HCT116 (cell line): ENCODE measurements at regions not wholly inside any gene's neighbourhood (a gene's known extent, or its start where the extent isn't known, plus 50 kb on each side); places are given as distances from the start of the nearest gene placed in this dataset.
"Not testable (repeated sequence)": the region's sequence is repeated elsewhere in the genome, so short reads cannot be mapped to it uniquely, and the experiment has no call there.

Experiments
- ATAC-seq: fragments of 200-7000 bp; cut with Tn5 transposase; 2 replicates; pipeline ENCODE4 v1.9.1; 2020; ENCODE audit warnings: mild to moderate bottlenecking, moderate library complexity
- BruUV-seq: library from RNA; stranded (reverse); fragments of 400-500 nt; replicated peaks from 2 replicates; lab custom pipeline; 2021; lab: Mats Ljungman, UMichigan
- CTCF ChIA-PET: fragments of 300-600 bp; sonication (Branson Sonifier 250); formaldehyde crosslinking; loops from one replicate; lab custom pipeline; 2021; ENCODE audit warnings: antibody characterized with exemption; lab: Charles Lee
- POLR2A ChIA-PET: fragments of 300-600, 350-600 bp; sonication (Branson Sonifier 250); formaldehyde crosslinking; loops from one replicate; lab custom pipeline; 2021; ENCODE audit warnings: antibody characterized with exemption; lab: Charles Lee
- RAD21 ChIA-PET, 2 experiments: fragments of 300-600 bp; sonication (Branson Sonifier 250); formaldehyde crosslinking; loops; one replicate each; lab custom pipeline; 2023; ENCODE audit warnings: low total read pairs in 2 of 2; ENCODE audit not compliant: uncharacterized antibody in 2 of 2, unreplicated experiment in 2 of 2, low non-redundant PET in 1 of 2; lab: Charles Lee
- DNase-seq: peaks from one replicate; pipeline ENCODE4 v3.0.0-alpha.2; 2010; ENCODE audit warnings: low read depth, low spot score
- H2AFZ ChIP-seq: fragments of 200-600 bp; shearing (Covaris generic), sonication (generic); 2 replicates; pipeline ENCODE4 v1.6.1; 2017; ENCODE audit warnings: low read depth, mixed run types, mixed read lengths, antibody characterized with exemption, low read length; ENCODE audit not compliant: poor library complexity, severe bottlenecking
- H3K27ac ChIP-seq: 2 replicates; pipeline ENCODE4 v1.5.1; 2012; ENCODE audit warnings: low read depth, low read length
- H3K27me3 ChIP-seq: fragments of 200-600 bp; sonication (generic); 2 replicates; pipeline ENCODE4 v1.6.1; 2016; ENCODE audit warnings: mixed run types, low read length, mixed read lengths; ENCODE audit not compliant: insufficient read depth
- H3K36me3 ChIP-seq, 2 experiments: fragments of 200-500 bp in 1 of 2; fragments of 200-600 bp in 1 of 2; sonication (Bioruptor generic) in 1 of 2; sonication (generic) in 1 of 2; 2 replicates each; pipeline versions ENCODE4 v1.5.1 to v1.6.1; 2014 to 2016; ENCODE audit warnings: low read length in 2 of 2, inconsistent platforms in 1 of 2, mixed read lengths in 1 of 2, mixed run types in 1 of 2; ENCODE audit not compliant: insufficient read depth in 2 of 2, control insufficient read depth in 1 of 2
- H3K4me1 ChIP-seq, 2 experiments: fragments of 200-600 bp in 1 of 2; sonication (generic) in 1 of 2; 2 replicates each; pipeline versions ENCODE4 v1.5.1 to v1.6.1; 2012 to 2017; ENCODE audit warnings: low read length in 2 of 2, inconsistent platforms in 1 of 2, mild to moderate bottlenecking in 1 of 2, mixed read lengths in 1 of 2, mixed run types in 1 of 2, moderate library complexity in 1 of 2; ENCODE audit not compliant: insufficient read depth in 2 of 2, control insufficient read depth in 1 of 2
- H3K4me2 ChIP-seq: fragments of 200-600 bp; sonication (generic); 2 replicates; pipeline ENCODE4 v1.6.1; 2017; ENCODE audit warnings: mixed run types, low read length, mixed read lengths
- H3K4me3 ChIP-seq, 2 experiments: fragments of 200-600 bp in 1 of 2; sonication (generic) in 1 of 2; replicated peaks in 1 of 2; 2 replicates each; pipeline ENCODE4 v1.5.1; 2011 to 2016; ENCODE audit warnings: low read length in 2 of 2, control low read depth in 1 of 2, low read depth in 1 of 2, mild to moderate bottlenecking in 1 of 2, mixed read lengths in 1 of 2, mixed run types in 1 of 2
- H3K79me2 ChIP-seq: fragments of 200-600 bp; sonication (generic); 2 replicates; pipeline ENCODE4 v1.6.1; 2017; ENCODE audit warnings: mild to moderate bottlenecking, mixed run types, low read length, moderate library complexity, mixed read lengths; ENCODE audit not compliant: insufficient read depth
- H3K9ac ChIP-seq: fragments of 200-600 bp; sonication (generic); 2 replicates; pipeline ENCODE4 v1.6.1; 2016; ENCODE audit warnings: low read length, mixed read lengths
- H3K9me2 ChIP-seq: fragments of 200-600 bp; sonication (generic), shearing (Covaris generic); 2 replicates; pipeline ENCODE4 v1.6.1; 2017; ENCODE audit warnings: mixed run types, mild to moderate bottlenecking, moderate library complexity; ENCODE audit not compliant: insufficient read depth
- H3K9me3 ChIP-seq, 2 experiments: fragments of 200-500 bp in 1 of 2; fragments of 200-600 bp in 1 of 2; sonication (Bioruptor generic) in 1 of 2; sonication (generic) in 1 of 2; 2 replicates each; pipeline ENCODE4 v1.6.1; 2014 to 2017; ENCODE audit warnings: low read length in 2 of 2, mixed read lengths in 2 of 2, inconsistent platforms in 1 of 2, low read depth in 1 of 2, mild to moderate bottlenecking in 1 of 2, mixed run types in 1 of 2, moderate library complexity in 1 of 2; ENCODE audit not compliant: control insufficient read depth in 1 of 2, insufficient read depth in 1 of 2
- H4K20me1 ChIP-seq: fragments of 200-600 bp; sonication (generic), shearing (Covaris generic); 2 replicates; pipeline ENCODE4 v1.6.1; 2017; ENCODE audit warnings: mixed run types, mild to moderate bottlenecking, moderate library complexity; ENCODE audit not compliant: insufficient read depth
- CTCF ChIP-seq, 3 experiments: fragments of 200-600 bp in 1 of 3; sonication (generic) in 1 of 3; IDR thresholded peaks in 2 of 3; conservative IDR thresholded peaks in 1 of 3; 2 replicates each; pipeline ENCODE4 v1.5.1; 2012 to 2017; ENCODE audit warnings: low read depth in 2 of 3, low read length in 2 of 3, antibody characterized with exemption in 1 of 3, borderline replicate concordance in 1 of 3, control low read depth in 1 of 3, mild to moderate bottlenecking in 1 of 3, mixed read lengths in 1 of 3, mixed run types in 1 of 3, moderate library complexity in 1 of 3; ENCODE audit not compliant: insufficient read depth in 1 of 3
- EGR1 ChIP-seq: IDR thresholded peaks from 2 replicates; pipeline ENCODE4 v1.6.1; 2012; ENCODE audit warnings: low read depth
- ELF1 ChIP-seq: IDR thresholded peaks from 2 replicates; pipeline ENCODE4 v1.6.1; 2012; ENCODE audit warnings: low read depth, borderline replicate concordance
- POLR2A ChIP-seq: IDR thresholded peaks from 2 replicates; pipeline ENCODE4 v1.7.0; 2011; ENCODE audit warnings: borderline replicate concordance; ENCODE audit not compliant: insufficient read depth, insufficient read length; ENCODE audit errors: extremely low read depth
- SRF ChIP-seq: IDR thresholded peaks from 2 replicates; pipeline ENCODE4 v1.6.1; 2012; ENCODE audit warnings: low read depth
- TCF7L2 ChIP-seq: IDR thresholded peaks from 2 replicates; pipeline ENCODE4 v1.7.0; 2011; ENCODE audit warnings: borderline replicate concordance, inconsistent platforms; ENCODE audit not compliant: insufficient read depth, insufficient read length; ENCODE audit errors: extremely low read depth
- ZBTB33 ChIP-seq: IDR thresholded peaks from 2 replicates; pipeline ENCODE4 v1.6.1; 2011; ENCODE audit warnings: mild to moderate bottlenecking, low read length, moderate library complexity; ENCODE audit not compliant: insufficient replicate concordance; ENCODE audit errors: extremely low read depth
- ZFX ChIP-seq: fragments of 450-650 bp; IDR thresholded peaks from 2 replicates; pipeline ENCODE4 v1.6.1; 2017
- intact Hi-C: fragments of 100-400 bp; cut with micrococcal nuclease; formaldehyde crosslinking; loops from 2 replicates; pipeline ENCODE4 v1.10.0; 2022
- TF ChIP-seq, protein P1 (sequence below): IDR thresholded peaks from 2 replicates; pipeline ENCODE4 v1.6.1; 2012

GRCh38 chr6:92648364-92649086, 770.8 kb downstream of the EPHA7 start (continued):
- TF ChIP-seq ZBTB33 (no peak), POLR2A (no peak), SRF (no peak), EGR1 (no peak)

DNA sequence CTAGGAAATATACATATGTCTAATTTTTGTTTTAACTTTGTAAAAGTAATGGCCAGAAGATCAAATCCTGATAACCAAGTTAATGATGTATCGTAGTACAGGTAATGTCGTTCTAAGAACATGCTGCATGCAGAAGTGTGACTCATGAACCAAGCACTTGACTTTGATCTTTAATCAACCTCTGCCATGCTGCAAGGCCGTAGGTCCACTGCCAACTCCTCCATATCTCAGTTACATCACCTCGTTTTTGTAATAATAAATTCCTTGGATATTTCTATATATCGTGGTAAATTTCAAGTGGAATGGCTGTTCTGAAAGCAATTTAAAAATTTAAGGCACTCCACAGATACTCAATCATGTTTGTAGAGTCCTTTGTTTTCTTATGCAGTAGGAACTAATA, 771.7 kb downstream of the EPHA7 start:
- no peak overlapping the region for H3K27ac ChIP-seq
- no peak for ATAC-seq
- RAD21 ChIA-PET = no interaction called here
- no peaks in the 10 kb centered on the region for H3K9me2 ChIP-seq
- TF ChIP-seq ZFX = no peak
- TF ChIP-seq ELF1 = no peak
- TF ChIP-seq, protein P1, sequence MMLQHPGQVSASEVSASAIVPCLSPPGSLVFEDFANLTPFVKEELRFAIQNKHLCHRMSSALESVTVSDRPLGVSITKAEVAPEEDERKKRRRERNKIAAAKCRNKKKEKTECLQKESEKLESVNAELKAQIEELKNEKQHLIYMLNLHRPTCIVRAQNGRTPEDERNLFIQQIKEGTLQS = no peak
- peak; percentile 94 for TF ChIP-seq TCF7L2
- no peak for TF ChIP-seq CTCF (IDR thresholded peaks at IDR 0.05 in 2 of 3, conservative IDR thresholded peaks at IDR 0.05 in 1 of 3; ENCODE audit: borderline replicate concordance in 1 of 3, insufficient read depth in 1 of 3, low read depth in 2 of 3, low read length in 2 of 3)
- TF ChIP-seq, all 23 proteins: peak for 1
- Histone ChIP-seq H3K4me1 (no peaks in the 10 kb centered on the region), H3K9ac (no peak overlapping the region), H3K36me3 (no peaks in the 10 kb centered on the region), H3K4me2 (no peak overlapping the region), H3K4me3 (no peak overlapping the region), H3K9me3 (peaks cover 5 to 8% of the 10 kb centered on the region in 2 experiments; a peak in 2 of 4 replicates), H4K20me1 (no peaks in the 10 kb centered on the region), H3K79me2 (no peaks in the 10 kb centered on the region), H2AFZ (no peak overlapping the region), H3K27me3 (no peaks in the 10 kb centered on the region)
- CTCF ChIA-PET = no interaction called here
- no peak for DNase-seq
- POLR2A ChIA-PET = no interaction called here
- intact Hi-C loops = no loop called here
- BruUV-seq = no TSS peak

- H3K27ac ChIP-seq, H3K4me3 ChIP-seq, H3K9me3 ChIP-seq, H4K20me1 ChIP-seq, RAD21 ChIA-PET, intact Hi-C loops, H3K79me2 ChIP-seq, H3K9me2 ChIP-seq, H3K9ac ChIP-seq, POLR2A ChIA-PET, H3K27me3 ChIP-seq, H3K4me2 ChIP-seq, BruUV-seq, CTCF ChIA-PET, H3K36me3 ChIP-seq, ATAC-seq, H3K4me1 ChIP-seq, DNase-seq, H2AFZ ChIP-seq: not testable (repeated sequence)
Measured at GRCh38 chr6:92644104-92644791, 775.1 kb downstream of the EPHA7 start.
